Skeletal muscle tissue (tissue), 3 donors: ENCODE measurements at regions not wholly inside any gene's neighbourhood (a gene's known extent, or its start where the extent isn't known, plus 50 kb on each side); places are given as distances from the start of the nearest gene placed in this dataset.
"Not testable (repeated sequence)": the region's sequence is repeated elsewhere in the genome, so short reads cannot be mapped to it uniquely, and the experiment has no call there.

Source experiments
- H3K27ac ChIP-seq: one replicate; pipeline ENCODE4 v1.7.0; 2013; ENCODE audit warnings: mild to moderate bottlenecking, low read depth, low read length, inconsistent platforms
- H3K27me3 ChIP-seq, 3 donors: one replicate each; pipeline ENCODE4 v1.7.0; 2013; ENCODE audit warnings: low read length in 3 of 3; ENCODE audit not compliant: control insufficient read depth in 3 of 3, insufficient read depth in 3 of 3
- H3K36me3 ChIP-seq, 3 donors: one replicate each; pipeline ENCODE4 v1.7.0; 2013; ENCODE audit warnings: low read length in 3 of 3; ENCODE audit not compliant: control insufficient read depth in 3 of 3, insufficient read depth in 3 of 3
- H3K4me1 ChIP-seq, 3 donors: one replicate each; pipeline ENCODE4 v1.7.0; 2013; ENCODE audit warnings: low read length in 3 of 3, mild to moderate bottlenecking in 3 of 3; ENCODE audit not compliant: control insufficient read depth in 3 of 3, insufficient read depth in 3 of 3
- H3K4me3 ChIP-seq, 3 donors: one replicate each; pipeline ENCODE4 v1.7.0; 2013; ENCODE audit warnings: low read length in 3 of 3
- H3K9ac ChIP-seq, 3 donors: one replicate each; pipeline ENCODE4 v1.7.0; 2013; ENCODE audit warnings: low read length in 3 of 3, mild to moderate bottlenecking in 3 of 3, moderate library complexity in 2 of 3, low read depth in 1 of 3
- H3K9me3 ChIP-seq, 3 donors: one replicate each; pipeline ENCODE4 v1.7.0; 2013; ENCODE audit warnings: low read length in 3 of 3; ENCODE audit not compliant: control insufficient read depth in 3 of 3
- donor health status: Osteomylitis.

GRCh38 chr7:142583446-142583845, 165.8 kb upstream of the PRSS1 start:
- H3K27me3 ChIP-seq = no peaks in the 10 kb centered on the region
- no peak overlapping the region for H3K4me3 ChIP-seq
- H3K36me3 ChIP-seq = no peaks in the 10 kb centered on the region
- H3K9ac ChIP-seq = peak overlapping the region in 1 of 3 donors; percentile 55
- H3K4me1 ChIP-seq = peaks cover 7% of the 10 kb centered on the region in 3 donors
- no peaks in the 10 kb centered on the region for H3K9me3 ChIP-seq
- peak overlapping the region; percentile 19 for H3K27ac ChIP-seq

- Histone ChIP-seq H3K36me3 (no peaks in the 10 kb centered on the region), H3K9me3 (no peaks in the 10 kb centered on the region), H3K9ac (no peak overlapping the region), H3K4me1 (peaks cover 0 to 7% (median 7%) of the 10 kb centered on the region in 3 donors), H3K27me3 (no peaks in the 10 kb centered on the region), H3K27ac (no peak overlapping the region), H3K4me3 (no peak overlapping the region)
Measured at GRCh38 chr7:142582351-142582750, 166.9 kb upstream of the PRSS1 start.

GRCh38 chr7:142581341-142581740, 167.9 kb upstream of the PRSS1 start:
- Histone ChIP-seq H3K36me3 (no peaks in the 10 kb centered on the region), H3K9ac (no peak overlapping the region), H3K4me1 (peaks cover 0 to 7% (median 7%) of the 10 kb centered on the region in 3 donors), H3K4me3 (no peak overlapping the region), H3K9me3 (no peaks in the 10 kb centered on the region), H3K27ac (no peak overlapping the region), H3K27me3 (no peaks in the 10 kb centered on the region)

- Histone ChIP-seq H3K36me3 (no peaks in the 10 kb centered on the region), H3K27ac (no peak overlapping the region), H3K9ac (no peak overlapping the region), H3K27me3 (no peaks in the 10 kb centered on the region), H3K4me1 (peaks cover 0 to 7% (median 7%) of the 10 kb centered on the region in 3 donors), H3K9me3 (no peaks in the 10 kb centered on the region), H3K4me3 (no peak overlapping the region)
Measured at GRCh38 chr7:142579946-142580345, 169.3 kb upstream of the PRSS1 start.

- not testable (repeated sequence) for H3K9ac ChIP-seq, H3K9me3 ChIP-seq, H3K27ac ChIP-seq, H3K27me3 ChIP-seq, H3K4me1 ChIP-seq, H3K4me3 ChIP-seq, H3K36me3 ChIP-seq
Measured at GRCh38 chr7:142575351-142575750, 173.9 kb upstream of the PRSS1 start.

- Histone ChIP-seq H3K9ac (no peak overlapping the region), H3K27me3 (no peaks in the 10 kb centered on the region), H3K27ac (no peak overlapping the region), H3K36me3 (no peaks in the 10 kb centered on the region), H3K4me1 (peaks cover 0 to 2% (median 0%) of the 10 kb centered on the region in 3 donors), H3K9me3 (no peaks in the 10 kb centered on the region), H3K4me3 (no peak overlapping the region)
Measured at GRCh38 chr7:142571581-142571980, 177.7 kb upstream of the PRSS1 start.

GRCh38 chr7:142569851-142570250, 179.4 kb upstream of the PRSS1 start:
- peaks cover 0 to 2% (median 0%) of the 10 kb centered on the region in 3 donors for H3K4me1 ChIP-seq
- no peak overlapping the region for H3K27ac ChIP-seq
- no peaks in the 10 kb centered on the region for H3K27me3 ChIP-seq
- no peak overlapping the region for H3K9ac ChIP-seq
- no peaks in the 10 kb centered on the region for H3K36me3 ChIP-seq
- H3K4me3 ChIP-seq = no peak overlapping the region
- no peaks in the 10 kb centered on the region for H3K9me3 ChIP-seq

GRCh38 chr7:142568435-142569097, 180.7 kb upstream of the PRSS1 start:
- Histone ChIP-seq H3K36me3 (no peaks in the 10 kb centered on the region), H3K9me3 (no peaks in the 10 kb centered on the region), H3K27me3 (no peaks in the 10 kb centered on the region), H3K9ac (no peak overlapping the region), H3K4me1 (peaks cover 0 to 2% (median 0%) of the 10 kb centered on the region in 3 donors), H3K4me3 (no peak overlapping the region), H3K27ac (no peak overlapping the region)

- Histone ChIP-seq H3K36me3 (no peaks in the 10 kb centered on the region), H3K9ac (no peak overlapping the region), H3K27me3 (no peaks in the 10 kb centered on the region), H3K9me3 (no peaks in the 10 kb centered on the region), H3K4me1 (peaks cover 0 to 2% (median 0%) of the 10 kb centered on the region in 3 donors), H3K4me3 (no peak overlapping the region), H3K27ac (no peak overlapping the region)
Measured at GRCh38 chr7:142567201-142568075, 181.8 kb upstream of the PRSS1 start.

- H3K9me3 ChIP-seq = no peaks in the 10 kb centered on the region
Measured at GRCh38 chr7:142566271-142566670, 183.0 kb upstream of the PRSS1 start.

More at GRCh38 chr7:142566271-142566670, 183.0 kb upstream of the PRSS1 start:
- no peaks in the 10 kb centered on the region for H3K36me3 ChIP-seq
- H3K4me3 ChIP-seq = no peak overlapping the region
- no peak overlapping the region for H3K9ac ChIP-seq
- H3K27ac ChIP-seq = no peak overlapping the region
- no peaks in the 10 kb centered on the region for H3K27me3 ChIP-seq
- peaks cover 0 to 2% (median 0%) of the 10 kb centered on the region in 3 donors for H3K4me1 ChIP-seq
